H1 (cell line): ENCODE measurements at regions not wholly inside any gene's neighbourhood (a gene's known extent, or its start where the extent isn't known, plus 50 kb on each side); places are given as distances from the start of the nearest gene placed in this dataset.

Experiments used
- CTCF ChIA-PET: fragments of 300-600 bp; sonication (Branson Sonifier 250); formaldehyde crosslinking; loops from one replicate; lab custom pipeline; 2021; ENCODE audit not compliant: partially characterized antibody; lab: Charles Lee
- POLR2A ChIA-PET: fragments of 300-600 bp; sonication (Branson Sonifier 250); formaldehyde crosslinking; loops from one replicate; lab custom pipeline; 2021; ENCODE audit warnings: inconsistent platforms; ENCODE audit not compliant: partially characterized antibody; lab: Charles Lee
- DNase-seq, 2 experiments: peaks; one replicate each; pipeline versions ENCODE4 v3.0.0 to v3.0.0-alpha.2; 2010 to 2022; ENCODE audit warnings: low spot score in 2 of 2, low read depth in 1 of 2, mixed read lengths in 1 of 2
- FAIRE-seq: peaks from 2 replicates; lab custom pipeline; 2011; peaks lifted over from hg19 to GRCh38; lab: Jason Lieb, UNC
- H2AFZ ChIP-seq: 2 replicates; pipeline ENCODE4 v1.8.1; 2012; ENCODE audit warnings: low read length, inconsistent platforms
- H2AK5ac ChIP-seq: 2 replicates; pipeline ENCODE4 v1.6.1; 2013; ENCODE audit warnings: low read depth, low read length
- H2BK120ac ChIP-seq: replicated peaks from 2 replicates; pipeline ENCODE3; 2013; ENCODE audit warnings: low read depth, low read length, inconsistent platforms
- H2BK12ac ChIP-seq: 2 replicates; pipeline ENCODE4 v1.6.1; 2013; ENCODE audit warnings: low read depth, low read length
- H2BK15ac ChIP-seq: 2 replicates; pipeline ENCODE4 v1.6.1; 2013; ENCODE audit warnings: low read length
- H2BK20ac ChIP-seq: 2 replicates; pipeline ENCODE4 v1.6.1; 2013; ENCODE audit warnings: low read length
- H2BK5ac ChIP-seq: 2 replicates; pipeline ENCODE4 v1.6.1; 2013; ENCODE audit warnings: low read depth, low read length
- H3K14ac ChIP-seq: 2 replicates; pipeline ENCODE4 v1.6.1; 2013; ENCODE audit warnings: inconsistent platforms; ENCODE audit not compliant: insufficient read length
- H3K18ac ChIP-seq: 2 replicates; pipeline ENCODE4 v1.6.1; 2013; ENCODE audit warnings: low read length; ENCODE audit errors: extremely low read depth
- H3K23ac ChIP-seq: 2 replicates; pipeline ENCODE4 v1.6.1; 2013; ENCODE audit warnings: inconsistent platforms; ENCODE audit not compliant: insufficient read length
- H3K23me2 ChIP-seq: 2 replicates; pipeline ENCODE4 v1.6.1; 2013; ENCODE audit warnings: low read depth, low read length
- H3K27ac ChIP-seq: 2 replicates; pipeline ENCODE4 v1.6.1; 2011; ENCODE audit warnings: low read depth, low read length, inconsistent platforms
- H3K27me3 ChIP-seq, 4 experiments: replicated peaks in 1 of 4; 1 replicate in 1 of 4; 2 replicates in 3 of 4; pipeline versions ENCODE4 v1.6.1 to v1.8.1; 2011 to 2013; ENCODE audit warnings: low read length in 3 of 4, mild to moderate bottlenecking in 3 of 4, inconsistent platforms in 2 of 4, mixed read lengths in 2 of 4, moderate library complexity in 1 of 4; ENCODE audit not compliant: control insufficient read depth in 3 of 4, insufficient read depth in 3 of 4; ENCODE audit errors: extremely low read depth in 1 of 4
- H3K36me3 ChIP-seq, 4 experiments: 2 replicates each; pipeline versions ENCODE4 v1.6.1 to v1.8.1; 2011 to 2013; ENCODE audit warnings: mild to moderate bottlenecking in 4 of 4, low read length in 3 of 4, moderate library complexity in 2 of 4, control low read depth in 1 of 4, inconsistent platforms in 1 of 4; ENCODE audit not compliant: insufficient read depth in 4 of 4, control insufficient read depth in 2 of 4
- H3K4ac ChIP-seq: replicated peaks from 2 replicates; pipeline ENCODE3; 2013; ENCODE audit warnings: low read length, low read depth, mixed read lengths, inconsistent platforms; ENCODE audit not compliant: insufficient read length
- H3K4me1 ChIP-seq, 4 experiments: replicated peaks in 1 of 4; 1 replicate in 1 of 4; 2 replicates in 3 of 4; pipeline versions ENCODE4 v1.6.1 to v1.8.1; 2011 to 2013; ENCODE audit warnings: low read length in 3 of 4, inconsistent platforms in 2 of 4, mixed read lengths in 1 of 4; ENCODE audit not compliant: insufficient read depth in 4 of 4, control insufficient read depth in 3 of 4
- H3K4me2 ChIP-seq, 2 experiments: 2 replicates each; pipeline versions ENCODE4 v1.6.1 to v1.8.1; 2011 to 2013; ENCODE audit warnings: low read depth in 2 of 2, low read length in 2 of 2, control low read depth in 1 of 2, inconsistent platforms in 1 of 2, mild to moderate bottlenecking in 1 of 2; ENCODE audit not compliant: insufficient read depth in 1 of 2
- H3K4me3 ChIP-seq, 4 experiments: fragments of 200-600, 300-600 bp in 1 of 4; sonication (generic), shearing (Covaris generic), sonication (Bioruptor Twin) in 1 of 4; 2 replicates each; pipeline versions ENCODE4 v1.5.1 to v1.8.1; 2011 to 2016; ENCODE audit warnings: low read length in 4 of 4, low read depth in 3 of 4, control low read depth in 2 of 4, inconsistent platforms in 2 of 4, mild to moderate bottlenecking in 2 of 4, mixed read lengths in 1 of 4, moderate library complexity in 1 of 4; ENCODE audit not compliant: insufficient read depth in 2 of 4; ENCODE audit errors: extremely low read depth in 1 of 4
- H3K56ac ChIP-seq: replicated peaks from 2 replicates; pipeline ENCODE3; 2013; ENCODE audit warnings: low read depth, mild to moderate bottlenecking, mixed read lengths, low read length, inconsistent platforms; ENCODE audit not compliant: insufficient read length
- H3K79me1 ChIP-seq: 2 replicates; pipeline ENCODE4 v1.6.1; 2013; ENCODE audit warnings: low read depth, low read length, control low read depth
- H3K79me2 ChIP-seq, 2 experiments: 2 replicates each; pipeline versions ENCODE4 v1.6.1 to v1.8.1; 2012 to 2013; ENCODE audit warnings: low read length in 2 of 2, mild to moderate bottlenecking in 2 of 2, inconsistent platforms in 1 of 2; ENCODE audit not compliant: insufficient read depth in 2 of 2, control insufficient read depth in 1 of 2
- H3K9ac ChIP-seq, 4 experiments: replicated peaks in 1 of 4; 1 replicate in 1 of 4; 2 replicates in 3 of 4; pipeline versions ENCODE4 v1.6.1 to v1.8.1; 2011 to 2013; ENCODE audit warnings: low read depth in 3 of 4, low read length in 3 of 4, control low read depth in 2 of 4, mild to moderate bottlenecking in 2 of 4, moderate library complexity in 2 of 4, inconsistent platforms in 1 of 4; ENCODE audit errors: extremely low read depth in 1 of 4
- H3K9me3 ChIP-seq, 2 experiments: 2 replicates each; pipeline versions ENCODE4 v1.6.1 to v1.8.1; 2012 to 2013; ENCODE audit warnings: mild to moderate bottlenecking in 2 of 2, moderate library complexity in 2 of 2, control low read depth in 1 of 2, inconsistent platforms in 1 of 2, low read depth in 1 of 2, low read length in 1 of 2, mixed read lengths in 1 of 2; ENCODE audit not compliant: insufficient read depth in 2 of 2
- H4K20me1 ChIP-seq, 2 experiments: replicated peaks in 1 of 2; 2 replicates each; pipeline versions ENCODE3 to v1.8.1; 2011 to 2013; ENCODE audit warnings: inconsistent platforms in 2 of 2, low read length in 2 of 2, mild to moderate bottlenecking in 1 of 2; ENCODE audit not compliant: insufficient read depth in 2 of 2, control insufficient read depth in 1 of 2
- H4K5ac ChIP-seq: 2 replicates; pipeline ENCODE4 v1.6.1; 2013; ENCODE audit warnings: low read length, low read depth, mixed read lengths, inconsistent platforms; ENCODE audit not compliant: insufficient read length
- H4K8ac ChIP-seq: 2 replicates; pipeline ENCODE4 v1.8.0; 2013; ENCODE audit warnings: mild to moderate bottlenecking, moderate library complexity, low read length, inconsistent platforms; ENCODE audit not compliant: insufficient read depth; ENCODE audit errors: extremely low read depth
- H4K91ac ChIP-seq: replicated peaks from 2 replicates; pipeline ENCODE3; 2013; ENCODE audit warnings: low read length, mixed read lengths, inconsistent platforms; ENCODE audit not compliant: insufficient read length
- CBX8 ChIP-seq: fragments of 300-800, 300-1000 bp; sonication (generic); IDR thresholded peaks from 2 replicates; pipeline ENCODE4 v1.7.1; 2016; ENCODE audit warnings: low read depth, low read length, borderline replicate concordance
- CTBP2 ChIP-seq: IDR thresholded peaks from 2 replicates; pipeline ENCODE4 v1.7.0; 2011; ENCODE audit warnings: borderline replicate concordance, mild to moderate bottlenecking, moderate library complexity, mixed read lengths, low read length; ENCODE audit not compliant: insufficient read depth, insufficient read length
- JUND ChIP-seq: IDR thresholded peaks from 2 replicates; pipeline ENCODE4 v1.6.1; 2011; ENCODE audit warnings: mild to moderate bottlenecking, improper control_type of control experiment, low read length
- RAD21 ChIP-seq, 2 experiments: IDR thresholded peaks in 1 of 2; conservative IDR thresholded peaks in 1 of 2; 2 replicates each; pipeline ENCODE4 v1.6.1; 2011; ENCODE audit warnings: low read depth in 2 of 2, low read length in 2 of 2, improper control_type of control experiment in 1 of 2, inconsistent platforms in 1 of 2, mild to moderate bottlenecking in 1 of 2, moderate library complexity in 1 of 2
- RXRA ChIP-seq: IDR thresholded peaks from 2 replicates; pipeline ENCODE4 v1.6.1; 2011; ENCODE audit warnings: low read depth, mild to moderate bottlenecking, low read length, moderate library complexity; ENCODE audit not compliant: insufficient read depth
- TAF1 ChIP-seq: IDR thresholded peaks from 2 replicates; pipeline ENCODE4 v1.6.1; 2011; ENCODE audit warnings: mild to moderate bottlenecking, low read depth, low read length
- WGBS, 2 experiments: shearing (Covaris generic) in 1 of 2; methylation state at CpG; one replicate each; pipeline versions ENCODE4 v1.1.6 to v1.1.7; 2013 to 2015; ENCODE audit warnings: low lambda C conversion rate in 2 of 2, mixed read lengths in 2 of 2, inconsistent platforms in 1 of 2, low coverage in 1 of 2, missing lambda C conversion rate in 1 of 2; ENCODE audit not compliant: insufficient replicate concordance in 2 of 2, insufficient coverage in 1 of 2, insufficient read length in 1 of 2; ENCODE audit errors: extremely low coverage in 1 of 2, missing lambda C conversion rate in 1 of 2; 5-methylcytosine and 5-hydroxymethylcytosine counted together
- TF ChIP-seq, protein P1 (sequence below), 3 experiments: IDR thresholded peaks; 1 replicate in 2 of 3; 2 replicates in 1 of 3; pipeline versions ENCODE4 v1.5.1 to v1.6.1; 2011; ENCODE audit warnings: low read length in 3 of 3, mild to moderate bottlenecking in 3 of 3, inconsistent platforms in 2 of 3, low read depth in 1 of 3, moderate library complexity in 1 of 3; ENCODE audit not compliant: insufficient read depth in 1 of 3; ENCODE audit errors: control extremely low read depth in 1 of 3

DNA sequence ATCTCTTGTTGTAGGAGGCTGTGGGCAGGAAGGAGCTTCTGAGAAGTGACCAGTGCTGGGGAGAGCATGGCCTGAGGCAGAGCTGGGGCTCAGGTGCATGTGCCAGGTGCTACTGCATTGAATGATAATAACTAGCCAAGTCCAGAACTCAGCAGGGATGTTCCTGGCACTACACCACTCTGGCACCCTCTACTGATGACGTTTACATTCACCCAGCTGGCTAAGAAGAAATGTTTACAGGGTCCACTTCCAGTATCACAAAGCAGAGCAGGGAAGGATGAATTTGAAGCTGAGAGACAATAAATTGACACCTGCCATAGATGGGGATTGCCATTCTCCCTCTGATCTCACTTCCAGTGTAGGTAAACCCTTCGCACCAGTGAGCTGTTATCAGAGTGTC lies 411.8 kb downstream of the SETD4 start:
- Histone ChIP-seq H2AFZ (no peak overlapping the region), H3K27me3 (no peaks in the 10 kb centered on the region), H3K4ac (no peak overlapping the region), H3K9me3 (no peaks in the 10 kb centered on the region), H2BK120ac (no peak overlapping the region), H3K18ac (no peak overlapping the region), H3K4me1 (no peaks in the 10 kb centered on the region), H3K79me1 (no peaks in the 10 kb centered on the region), H2BK5ac (no peak overlapping the region), H3K23ac (no peak overlapping the region), H4K91ac (no peak overlapping the region), H3K56ac (no peak overlapping the region), H2AK5ac (no peak overlapping the region), H2BK20ac (no peak overlapping the region), H3K36me3 (no peaks in the 10 kb centered on the region), H3K4me3 (no peak overlapping the region), H3K23me2 (no peaks in the 10 kb centered on the region), H3K4me2 (no peak overlapping the region), H4K5ac (no peak overlapping the region), H2BK12ac (no peak overlapping the region), H4K8ac (no peak overlapping the region), H3K14ac (no peak overlapping the region), H3K27ac (no peak overlapping the region), H2BK15ac (no peak overlapping the region), H3K9ac (no peak overlapping the region), H3K79me2 (no peaks in the 10 kb centered on the region), H4K20me1 (no peaks in the 10 kb centered on the region)
- TF ChIP-seq JUND (no peak), RXRA (no peak), TAF1 (no peak), RAD21 (IDR thresholded peaks at IDR 0.05 in 1 of 2, conservative IDR thresholded peaks at IDR 0.05 in 1 of 2; ENCODE audit: low read depth in 2 of 2, low read length in 2 of 2) (peak; percentile 28 to 45), CTBP2 (no peak), CBX8 (no peak)
- TF ChIP-seq, protein P1, sequence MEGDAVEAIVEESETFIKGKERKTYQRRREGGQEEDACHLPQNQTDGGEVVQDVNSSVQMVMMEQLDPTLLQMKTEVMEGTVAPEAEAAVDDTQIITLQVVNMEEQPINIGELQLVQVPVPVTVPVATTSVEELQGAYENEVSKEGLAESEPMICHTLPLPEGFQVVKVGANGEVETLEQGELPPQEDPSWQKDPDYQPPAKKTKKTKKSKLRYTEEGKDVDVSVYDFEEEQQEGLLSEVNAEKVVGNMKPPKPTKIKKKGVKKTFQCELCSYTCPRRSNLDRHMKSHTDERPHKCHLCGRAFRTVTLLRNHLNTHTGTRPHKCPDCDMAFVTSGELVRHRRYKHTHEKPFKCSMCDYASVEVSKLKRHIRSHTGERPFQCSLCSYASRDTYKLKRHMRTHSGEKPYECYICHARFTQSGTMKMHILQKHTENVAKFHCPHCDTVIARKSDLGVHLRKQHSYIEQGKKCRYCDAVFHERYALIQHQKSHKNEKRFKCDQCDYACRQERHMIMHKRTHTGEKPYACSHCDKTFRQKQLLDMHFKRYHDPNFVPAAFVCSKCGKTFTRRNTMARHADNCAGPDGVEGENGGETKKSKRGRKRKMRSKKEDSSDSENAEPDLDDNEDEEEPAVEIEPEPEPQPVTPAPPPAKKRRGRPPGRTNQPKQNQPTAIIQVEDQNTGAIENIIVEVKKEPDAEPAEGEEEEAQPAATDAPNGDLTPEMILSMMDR (IDR thresholded peaks at IDR 0.05; ENCODE audit: control extremely low read depth in 1 of 3, insufficient read depth in 1 of 3, low read depth in 1 of 3, low read length in 3 of 3), result peak in 1 of 3 experiments; percentile 16; a peak in 1 of 4 replicates
- no peak for DNase-seq
- 50% methylated on average over 2 of the region's 2 CpGs; no CpG with 5 or more reads in 1 of the 2 experiments for whole genome bisulfite sequencing, 2 experiments
- FAIRE-seq, result no peak
- ChIA-PET CTCF (interaction anchor here (1.0 kb wide), 1 partner anchor 9 kb away, joined by 3 read pairs; no protein-coding TSS in a partner anchor), POLR2A (no interaction called here)
